Adrenal gland (tissue), 5 donors: ENCODE measurements at regions not wholly inside any gene's neighbourhood (a gene's known extent, or its start where the extent isn't known, plus 50 kb on each side); places are given as distances from the start of the nearest gene placed in this dataset.

Experiments used
- POLR2A ChIP-seq, 2 donors: fragments of 450-650 bp; IDR thresholded peaks; one replicate each; pipeline ENCODE4 v1.6.1; 2017; ENCODE audit warnings: antibody characterized with exemption in 2 of 2, mild to moderate bottlenecking in 2 of 2, moderate library complexity in 1 of 2
- TF ChIP-seq, protein P1 (sequence below), 6 experiments: fragments of 450-650 bp in 4 of 6; fragments of 200-600 bp in 2 of 6; sonication (generic) in 1 of 6; IDR thresholded peaks; 1 replicate in 5 of 6; 2 replicates in 1 of 6; pipeline versions ENCODE4 v1.5.1 to v1.8.0; 2016 to 2021; ENCODE audit warnings: antibody characterized with exemption in 6 of 6, mild to moderate bottlenecking in 2 of 6, moderate library complexity in 1 of 6
- donor health status: DM: no; HTN: no; CAD: no.

DNA sequence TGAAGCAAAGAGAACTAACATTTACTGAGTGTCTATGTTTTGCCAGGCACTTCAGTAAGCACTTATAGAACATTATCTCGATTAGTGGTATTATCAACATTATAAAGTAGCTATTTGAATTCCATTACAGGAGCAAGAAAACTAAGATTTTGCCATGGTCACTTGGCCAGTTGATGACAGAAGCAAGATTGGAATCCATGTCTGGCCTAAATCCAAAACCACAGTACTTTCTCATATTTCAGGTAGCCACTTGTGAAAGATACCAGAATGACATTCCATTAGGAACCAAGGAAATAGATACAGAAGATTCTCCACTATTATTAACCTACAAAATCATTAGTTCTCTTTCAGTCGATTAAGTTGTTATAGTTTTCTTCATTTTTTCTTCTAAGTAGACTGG, 691.0 kb upstream of the API5 start:
- TF ChIP-seq, protein P1, sequence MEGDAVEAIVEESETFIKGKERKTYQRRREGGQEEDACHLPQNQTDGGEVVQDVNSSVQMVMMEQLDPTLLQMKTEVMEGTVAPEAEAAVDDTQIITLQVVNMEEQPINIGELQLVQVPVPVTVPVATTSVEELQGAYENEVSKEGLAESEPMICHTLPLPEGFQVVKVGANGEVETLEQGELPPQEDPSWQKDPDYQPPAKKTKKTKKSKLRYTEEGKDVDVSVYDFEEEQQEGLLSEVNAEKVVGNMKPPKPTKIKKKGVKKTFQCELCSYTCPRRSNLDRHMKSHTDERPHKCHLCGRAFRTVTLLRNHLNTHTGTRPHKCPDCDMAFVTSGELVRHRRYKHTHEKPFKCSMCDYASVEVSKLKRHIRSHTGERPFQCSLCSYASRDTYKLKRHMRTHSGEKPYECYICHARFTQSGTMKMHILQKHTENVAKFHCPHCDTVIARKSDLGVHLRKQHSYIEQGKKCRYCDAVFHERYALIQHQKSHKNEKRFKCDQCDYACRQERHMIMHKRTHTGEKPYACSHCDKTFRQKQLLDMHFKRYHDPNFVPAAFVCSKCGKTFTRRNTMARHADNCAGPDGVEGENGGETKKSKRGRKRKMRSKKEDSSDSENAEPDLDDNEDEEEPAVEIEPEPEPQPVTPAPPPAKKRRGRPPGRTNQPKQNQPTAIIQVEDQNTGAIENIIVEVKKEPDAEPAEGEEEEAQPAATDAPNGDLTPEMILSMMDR (IDR thresholded peaks at IDR 0.05) = no peak
- no peak for TF ChIP-seq POLR2A (IDR thresholded peaks at IDR 0.05)
